ENCODE measurements at regions not wholly inside any gene's neighbourhood (a gene's known extent, or its start where the extent isn't known, plus 50 kb on each side); places are given as distances from the start of the nearest gene placed in this dataset.

DNA sequence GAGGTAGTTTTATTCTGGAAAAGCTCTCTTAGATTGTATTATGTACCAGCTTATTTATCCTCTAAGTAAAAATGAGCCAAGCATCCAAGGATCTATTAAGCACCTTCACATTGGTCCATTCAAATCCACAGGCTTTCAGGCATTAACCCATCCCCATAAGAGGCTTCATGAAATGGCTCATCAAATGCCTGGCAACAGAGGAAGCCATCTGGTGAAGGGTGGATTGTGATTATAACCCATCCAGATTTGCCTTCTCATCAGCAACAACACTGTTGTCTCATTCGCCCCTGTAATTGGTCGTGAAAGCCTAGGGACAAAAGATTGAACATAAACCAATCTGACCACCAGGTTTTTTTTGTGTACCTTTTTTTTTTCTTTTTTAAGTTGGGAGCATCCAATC, 134.3 kb upstream of the TACR1 start:
- no peak for TF ChIP-seq POLR2A (IDR thresholded peaks at IDR 0.05)
- no peak for TF ChIP-seq POLR2AphosphoS5 (IDR thresholded peaks at IDR 0.05; ENCODE audit: insufficient read depth in 1 of 2, low read depth in 1 of 2)

Data from vagina (tissue), 2 donors.